ENCODE measurements at regions not wholly inside any gene's neighbourhood (a gene's known extent, or its start where the extent isn't known, plus 50 kb on each side); places are given as distances from the start of the nearest gene placed in this dataset.

GRCh38 chr5:85500869-85501268, 1116.2 kb upstream of the EDIL3 start:
- intact Hi-C loops (cut with micrococcal nuclease) = no loop called here
- Mint-ChIP-seq H3K36me3 (no peaks in the 10 kb centered on the region), H3K4me1 (no peaks in the 10 kb centered on the region), H3K4me3 (no peak overlapping the region), H3K27me3 (ENCODE audit: low read depth in 2 of 2) (no peaks in the 10 kb centered on the region), H3K9me3 (peaks cover 13% of the 10 kb centered on the region in 2 donors), H3K27ac (no peak overlapping the region)
- Histone ChIP-seq H3K4me3 (ENCODE audit: low read length) (no peak overlapping the region), H3K36me3 (ENCODE audit: control insufficient read depth, insufficient read depth, low read length) (no peaks in the 10 kb centered on the region), H3K27ac (ENCODE audit: low read length) (no peak overlapping the region), H3K27me3 (ENCODE audit: control insufficient read depth, insufficient read depth, low read length) (no peaks in the 10 kb centered on the region), H3K9me3 (ENCODE audit: control insufficient read depth, insufficient read depth, low read length) (peaks cover 3% of the 10 kb centered on the region), H3K4me1 (ENCODE audit: control insufficient read depth, insufficient read depth, low read length) (no peaks in the 10 kb centered on the region)
- no peak for TF ChIP-seq CTCF (IDR thresholded peaks at IDR 0.05)
- DNase-seq (no peak), ATAC-seq (no peak)

- intact Hi-C loops (cut with micrococcal nuclease) = no loop called here
- H3K27me3 Mint-ChIP-seq (ENCODE audit: low read depth in 2 of 2) = no peaks in the 10 kb centered on the region
Measured at GRCh38 chr5:85512896-85513295, 1104.8 kb upstream of the COX7C start.

GRCh38 chr5:85515588-85515987, 1102.2 kb upstream of the COX7C start:
- H3K9me3 Mint-ChIP-seq = peaks cover 11 to 16% of the 10 kb centered on the region in 2 donors
- no peaks in the 10 kb centered on the region for H3K36me3 Mint-ChIP-seq
- no peak for ATAC-seq
- Histone ChIP-seq H3K36me3 (ENCODE audit: control insufficient read depth, insufficient read depth, low read length) (no peaks in the 10 kb centered on the region), H3K27ac (ENCODE audit: low read length) (no peak overlapping the region), H3K4me1 (ENCODE audit: control insufficient read depth, insufficient read depth, low read length) (no peaks in the 10 kb centered on the region), H3K9me3 (ENCODE audit: control insufficient read depth, insufficient read depth, low read length) (peaks cover 11% of the 10 kb centered on the region), H3K27me3 (ENCODE audit: control insufficient read depth, insufficient read depth, low read length) (no peaks in the 10 kb centered on the region), H3K4me3 (ENCODE audit: low read length) (no peak overlapping the region)
- H3K4me1 Mint-ChIP-seq = no peaks in the 10 kb centered on the region
- intact Hi-C loops (cut with micrococcal nuclease) = no loop called here
- H3K27me3 Mint-ChIP-seq (ENCODE audit: low read depth in 2 of 2) = no peaks in the 10 kb centered on the region
- DNase-seq = no peak
- H3K27ac Mint-ChIP-seq = no peak overlapping the region
- TF ChIP-seq CTCF (IDR thresholded peaks at IDR 0.05) = no peak
- no peak overlapping the region for H3K4me3 Mint-ChIP-seq

More at GRCh38 chr5:85512896-85513295, 1104.8 kb upstream of the COX7C start:
- Mint-ChIP-seq H3K27ac (no peak overlapping the region), H3K4me1 (no peaks in the 10 kb centered on the region), H3K9me3 (peaks cover 20 to 25% of the 10 kb centered on the region in 2 donors), H3K36me3 (no peaks in the 10 kb centered on the region), H3K4me3 (no peak overlapping the region)
- no peak for ATAC-seq
- H3K27me3 ChIP-seq (ENCODE audit: control insufficient read depth, insufficient read depth, low read length) = no peaks in the 10 kb centered on the region
- no peaks in the 10 kb centered on the region for H3K36me3 ChIP-seq (ENCODE audit: control insufficient read depth, insufficient read depth, low read length)
- DNase-seq = no peak
- 91% methylated on average over 4 of the region's 4 CpGs for WGBS (ENCODE audit: insufficient coverage)
- no peak overlapping the region for H3K4me3 ChIP-seq (ENCODE audit: low read length)
- H3K27ac ChIP-seq (ENCODE audit: low read length) = no peak overlapping the region
- peaks cover 10% of the 10 kb centered on the region for H3K9me3 ChIP-seq (ENCODE audit: control insufficient read depth, insufficient read depth, low read length)
- H3K4me1 ChIP-seq (ENCODE audit: control insufficient read depth, insufficient read depth, low read length) = no peaks in the 10 kb centered on the region
- no peak for TF ChIP-seq CTCF (IDR thresholded peaks at IDR 0.05)

DNA sequence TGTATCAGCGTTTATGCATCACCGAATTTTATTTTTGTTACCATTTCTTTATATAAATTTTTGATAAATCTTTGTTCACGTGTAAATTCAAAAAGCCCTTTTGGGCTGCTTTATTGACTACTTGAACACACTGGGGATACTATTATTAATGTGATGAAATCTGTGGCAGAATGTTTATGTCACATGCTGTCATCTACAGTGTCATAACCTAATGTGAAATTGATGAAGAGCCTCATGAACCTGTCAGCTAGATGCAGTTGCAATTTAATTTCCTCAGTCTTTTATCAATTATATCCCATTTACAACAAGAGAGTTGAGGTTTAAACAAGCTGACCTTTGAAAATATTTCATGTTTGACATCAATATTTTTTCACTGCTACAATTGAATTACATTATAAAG, 1100.4 kb upstream of the COX7C start:
- Mint-ChIP-seq H3K9me3 (peaks cover 5 to 8% of the 10 kb centered on the region in 2 donors), H3K36me3 (no peaks in the 10 kb centered on the region), H3K27me3 (ENCODE audit: low read depth in 2 of 2) (no peaks in the 10 kb centered on the region), H3K4me1 (no peaks in the 10 kb centered on the region), H3K27ac (no peak overlapping the region), H3K4me3 (no peak overlapping the region)
- H3K9me3 ChIP-seq (ENCODE audit: control insufficient read depth, insufficient read depth, low read length) = peaks cover 14% of the 10 kb centered on the region
- no peak for DNase-seq
- H3K27ac ChIP-seq (ENCODE audit: low read length) = no peak overlapping the region
- H3K27me3 ChIP-seq (ENCODE audit: control insufficient read depth, insufficient read depth, low read length) = no peaks in the 10 kb centered on the region
- no peak for ATAC-seq
- WGBS (ENCODE audit: insufficient coverage) = 75% methylated on average over 1 of the region's 3 CpGs
- intact Hi-C loops (cut with micrococcal nuclease) = no loop called here
- no peak overlapping the region for H3K4me3 ChIP-seq (ENCODE audit: low read length)
- no peaks in the 10 kb centered on the region for H3K36me3 ChIP-seq (ENCODE audit: control insufficient read depth, insufficient read depth, low read length)
- no peaks in the 10 kb centered on the region for H3K4me1 ChIP-seq (ENCODE audit: control insufficient read depth, insufficient read depth, low read length)
- no peak for TF ChIP-seq CTCF (IDR thresholded peaks at IDR 0.05)

All from natural killer cell (primary cell).